ENCODE measurements at regions not wholly inside any gene's neighbourhood (a gene's known extent, or its start where the extent isn't known, plus 50 kb on each side); places are given as distances from the start of the nearest gene placed in this dataset.

GRCh38 chr3:66121318-66121717 is 82.6 kb upstream of the MAGI1 start:
- H3K23ac ChIP-seq (ENCODE audit: low read length): no peak overlapping the region
- H3K79me2 ChIP-seq (ENCODE audit: control insufficient read depth, insufficient read depth, low read length): no peaks in the 10 kb centered on the region
- no peak overlapping the region for H2BK15ac ChIP-seq (replicated peaks; ENCODE audit: low read depth)
- no peak for DNase-seq
- H3K9ac ChIP-seq (ENCODE audit: low read length): no peak overlapping the region
- H2BK120ac ChIP-seq (ENCODE audit: low read depth, low read length): no peak overlapping the region
- H2AK5ac ChIP-seq (ENCODE audit: low read length): no peak overlapping the region
- no peak overlapping the region for H3K4me3 ChIP-seq (ENCODE audit: low read length)
- no peaks in the 10 kb centered on the region for H3K27me3 ChIP-seq (ENCODE audit: insufficient read depth, low read length, poor library complexity)
- no peak overlapping the region for H3K56ac ChIP-seq (ENCODE audit: low read length)
- no CpG with 5 or more reads among the region's 6 CpGs for WGBS (ENCODE audit: extremely low coverage, insufficient coverage, low lambda C conversion rate)
- H3K36me3 ChIP-seq (ENCODE audit: control insufficient read depth, insufficient read depth, low read length): no peaks in the 10 kb centered on the region
- H3K4me1 ChIP-seq (ENCODE audit: control insufficient read depth, low read depth, low read length): peaks cover 2% of the 10 kb centered on the region
- H4K8ac ChIP-seq (ENCODE audit: low read depth, low read length): no peak overlapping the region
- H4K5ac ChIP-seq (ENCODE audit: low read length): no peak overlapping the region
- H2BK5ac ChIP-seq (ENCODE audit: low read length): no peak overlapping the region
- no peaks in the 10 kb centered on the region for H3K79me1 ChIP-seq (ENCODE audit: low read length)
- no peak overlapping the region for H3K18ac ChIP-seq (ENCODE audit: low read length)
- H3K4ac ChIP-seq (ENCODE audit: low read depth, low read length): no peak overlapping the region
- H3K27ac ChIP-seq (ENCODE audit: low read depth, low read length): no peak overlapping the region
- H3K4me2 ChIP-seq (ENCODE audit: low read length): no peak overlapping the region

GRCh38 chr3:66115858-66116654 is 77.3 kb upstream of the MAGI1 start:
- Histone ChIP-seq H3K4me1 (ENCODE audit: control insufficient read depth, low read depth, low read length) (peaks cover 6% of the 10 kb centered on the region), H3K4me2 (ENCODE audit: low read length) (no peak overlapping the region), H4K8ac (ENCODE audit: low read depth, low read length) (no peak overlapping the region), H3K23ac (ENCODE audit: low read length) (peak overlapping the region; percentile 24), H2AK5ac (ENCODE audit: low read length) (no peak overlapping the region), H3K36me3 (ENCODE audit: control insufficient read depth, insufficient read depth, low read length) (no peaks in the 10 kb centered on the region), H3K4me3 (ENCODE audit: low read length) (no peak overlapping the region), H3K18ac (ENCODE audit: low read length) (peak overlapping the region; percentile 64), H2BK5ac (ENCODE audit: low read length) (no peak overlapping the region), H2BK120ac (ENCODE audit: low read depth, low read length) (no peak overlapping the region), H3K27ac (ENCODE audit: low read depth, low read length) (peak overlapping the region; percentile 33), H3K56ac (ENCODE audit: low read length) (peak overlapping the region; percentile 37), H4K5ac (ENCODE audit: low read length) (no peak overlapping the region), H3K79me1 (ENCODE audit: low read length) (no peaks in the 10 kb centered on the region), H3K79me2 (ENCODE audit: control insufficient read depth, insufficient read depth, low read length) (no peaks in the 10 kb centered on the region), H3K4ac (ENCODE audit: low read depth, low read length) (peak overlapping the region; percentile 8), H2BK15ac (replicated peaks; ENCODE audit: low read depth) (no peak overlapping the region), H3K27me3 (ENCODE audit: insufficient read depth, low read length, poor library complexity) (no peaks in the 10 kb centered on the region), H3K9ac (ENCODE audit: low read length) (no peak overlapping the region)
- DNase-seq: peak; percentile 97
- no CpG with 5 or more reads among the region's 6 CpGs for WGBS (ENCODE audit: extremely low coverage, insufficient coverage, low lambda C conversion rate)

- Histone ChIP-seq H3K4me1 (ENCODE audit: control insufficient read depth, low read depth, low read length) (peaks cover 7% of the 10 kb centered on the region), H4K5ac (ENCODE audit: low read length) (no peak overlapping the region), H3K56ac (ENCODE audit: low read length) (no peak overlapping the region), H2BK5ac (ENCODE audit: low read length) (no peak overlapping the region), H3K23ac (ENCODE audit: low read length) (no peak overlapping the region), H4K8ac (ENCODE audit: low read depth, low read length) (no peak overlapping the region), H3K79me2 (ENCODE audit: control insufficient read depth, insufficient read depth, low read length) (no peaks in the 10 kb centered on the region), H3K4me2 (ENCODE audit: low read length) (no peak overlapping the region), H2AK5ac (ENCODE audit: low read length) (no peak overlapping the region), H3K4me3 (ENCODE audit: low read length) (no peak overlapping the region), H3K9ac (ENCODE audit: low read length) (no peak overlapping the region), H3K27me3 (ENCODE audit: insufficient read depth, low read length, poor library complexity) (no peaks in the 10 kb centered on the region), H3K4ac (ENCODE audit: low read depth, low read length) (no peak overlapping the region), H3K27ac (ENCODE audit: low read depth, low read length) (no peak overlapping the region), H2BK120ac (ENCODE audit: low read depth, low read length) (no peak overlapping the region), H2BK15ac (replicated peaks; ENCODE audit: low read depth) (no peak overlapping the region), H3K79me1 (ENCODE audit: low read length) (no peaks in the 10 kb centered on the region), H3K36me3 (ENCODE audit: control insufficient read depth, insufficient read depth, low read length) (no peaks in the 10 kb centered on the region), H3K18ac (ENCODE audit: low read length) (no peak overlapping the region)
- DNase-seq: no peak
- WGBS (ENCODE audit: extremely low coverage, insufficient coverage, low lambda C conversion rate): no CpG with 5 or more reads among the region's 1 CpG
These were observed 74.8 kb upstream of the MAGI1 start for GRCh38 chr3:66113542-66113941.

- Histone ChIP-seq H2BK120ac (ENCODE audit: low read depth, low read length) (no peak overlapping the region), H3K4me2 (ENCODE audit: low read length) (no peak overlapping the region), H3K79me1 (ENCODE audit: low read length) (no peaks in the 10 kb centered on the region), H3K36me3 (ENCODE audit: control insufficient read depth, insufficient read depth, low read length) (no peaks in the 10 kb centered on the region), H3K4ac (ENCODE audit: low read depth, low read length) (no peak overlapping the region), H3K27me3 (ENCODE audit: insufficient read depth, low read length, poor library complexity) (no peaks in the 10 kb centered on the region), H3K18ac (ENCODE audit: low read length) (no peak overlapping the region), H2BK5ac (ENCODE audit: low read length) (no peak overlapping the region), H2BK15ac (replicated peaks; ENCODE audit: low read depth) (no peak overlapping the region), H3K79me2 (ENCODE audit: control insufficient read depth, insufficient read depth, low read length) (no peaks in the 10 kb centered on the region), H3K4me1 (ENCODE audit: control insufficient read depth, low read depth, low read length) (peaks cover 5% of the 10 kb centered on the region), H3K9ac (ENCODE audit: low read length) (no peak overlapping the region), H4K5ac (ENCODE audit: low read length) (no peak overlapping the region), H3K23ac (ENCODE audit: low read length) (no peak overlapping the region), H3K56ac (ENCODE audit: low read length) (no peak overlapping the region), H3K4me3 (ENCODE audit: low read length) (no peak overlapping the region), H4K8ac (ENCODE audit: low read depth, low read length) (no peak overlapping the region), H2AK5ac (ENCODE audit: low read length) (no peak overlapping the region), H3K27ac (ENCODE audit: low read depth, low read length) (no peak overlapping the region)
- no CpG with 5 or more reads among the region's 6 CpGs for WGBS (ENCODE audit: extremely low coverage, insufficient coverage, low lambda C conversion rate)
- DNase-seq: peak; percentile 77
These were observed 72.1 kb upstream of the MAGI1 start for GRCh38 chr3:66110840-66111239.

- no CpG with 5 or more reads among the region's 4 CpGs for WGBS (ENCODE audit: extremely low coverage, insufficient coverage, low lambda C conversion rate)
These were observed 69.1 kb upstream of the MAGI1 start for GRCh38 chr3:66107855-66108254.

GRCh38 chr3:66106788-66107187 is 68.1 kb upstream of the MAGI1 start:
- peaks cover 1% of the 10 kb centered on the region for H3K4me1 ChIP-seq (ENCODE audit: control insufficient read depth, low read depth, low read length)
- H2BK15ac ChIP-seq (replicated peaks; ENCODE audit: low read depth): no peak overlapping the region
- H2BK5ac ChIP-seq (ENCODE audit: low read length): no peak overlapping the region
- no peaks in the 10 kb centered on the region for H3K36me3 ChIP-seq (ENCODE audit: control insufficient read depth, insufficient read depth, low read length)
- no peak overlapping the region for H2AK5ac ChIP-seq (ENCODE audit: low read length)
- no peaks in the 10 kb centered on the region for H3K79me1 ChIP-seq (ENCODE audit: low read length)
- no peak overlapping the region for H3K18ac ChIP-seq (ENCODE audit: low read length)
- H2BK120ac ChIP-seq (ENCODE audit: low read depth, low read length): no peak overlapping the region
- H3K4me2 ChIP-seq (ENCODE audit: low read length): no peak overlapping the region
- no peak overlapping the region for H4K8ac ChIP-seq (ENCODE audit: low read depth, low read length)
- WGBS (ENCODE audit: extremely low coverage, insufficient coverage, low lambda C conversion rate): no CpG with 5 or more reads among the region's 2 CpGs
- H3K79me2 ChIP-seq (ENCODE audit: control insufficient read depth, insufficient read depth, low read length): no peaks in the 10 kb centered on the region
- H3K4ac ChIP-seq (ENCODE audit: low read depth, low read length): peak overlapping the region; percentile 10
- no peak overlapping the region for H4K5ac ChIP-seq (ENCODE audit: low read length)
- H3K27ac ChIP-seq (ENCODE audit: low read depth, low read length): no peak overlapping the region
- no peak overlapping the region for H3K9ac ChIP-seq (ENCODE audit: low read length)
- H3K4me3 ChIP-seq (ENCODE audit: low read length): no peak overlapping the region
- no peak for DNase-seq
- H3K27me3 ChIP-seq (ENCODE audit: insufficient read depth, low read length, poor library complexity): no peaks in the 10 kb centered on the region
- no peak overlapping the region for H3K23ac ChIP-seq (ENCODE audit: low read length)
- no peak overlapping the region for H3K56ac ChIP-seq (ENCODE audit: low read length)

More at GRCh38 chr3:66107855-66108254, 69.1 kb upstream of the MAGI1 start:
- no peak overlapping the region for H3K4ac ChIP-seq (ENCODE audit: low read depth, low read length)
- no peaks in the 10 kb centered on the region for H3K79me2 ChIP-seq (ENCODE audit: control insufficient read depth, insufficient read depth, low read length)
- H4K5ac ChIP-seq (ENCODE audit: low read length): no peak overlapping the region
- H3K18ac ChIP-seq (ENCODE audit: low read length): no peak overlapping the region
- no peak overlapping the region for H2BK5ac ChIP-seq (ENCODE audit: low read length)
- no peaks in the 10 kb centered on the region for H3K36me3 ChIP-seq (ENCODE audit: control insufficient read depth, insufficient read depth, low read length)
- no peak overlapping the region for H2AK5ac ChIP-seq (ENCODE audit: low read length)
- no peak overlapping the region for H3K27ac ChIP-seq (ENCODE audit: low read depth, low read length)
- no peak overlapping the region for H3K4me2 ChIP-seq (ENCODE audit: low read length)
- no peak overlapping the region for H2BK15ac ChIP-seq (replicated peaks; ENCODE audit: low read depth)
- no peak overlapping the region for H3K23ac ChIP-seq (ENCODE audit: low read length)
- no peak overlapping the region for H3K9ac ChIP-seq (ENCODE audit: low read length)
- H3K4me1 ChIP-seq (ENCODE audit: control insufficient read depth, low read depth, low read length): peaks cover 1% of the 10 kb centered on the region
- DNase-seq: no peak
- H2BK120ac ChIP-seq (ENCODE audit: low read depth, low read length): no peak overlapping the region
- H3K79me1 ChIP-seq (ENCODE audit: low read length): no peaks in the 10 kb centered on the region
- no peaks in the 10 kb centered on the region for H3K27me3 ChIP-seq (ENCODE audit: insufficient read depth, low read length, poor library complexity)
- no peak overlapping the region for H4K8ac ChIP-seq (ENCODE audit: low read depth, low read length)
- H3K4me3 ChIP-seq (ENCODE audit: low read length): no peak overlapping the region
- H3K56ac ChIP-seq (ENCODE audit: low read length): no peak overlapping the region
